IMR-90 (cell line): ENCODE measurements at regions not wholly inside any gene's neighbourhood (a gene's known extent, or its start where the extent isn't known, plus 50 kb on each side); places are given as distances from the start of the nearest gene placed in this dataset.

Experiments used
- ATAC-seq: fragments of 200-7000 bp; cut with Tn5 transposase; 2 replicates; pipeline ENCODE4 v1.9.1; 2020; ENCODE audit warnings: low read depth, mild to moderate bottlenecking, moderate library complexity
- BruUV-seq: library from RNA; stranded (reverse); fragments of 400-500 nt; replicated peaks from 2 replicates; lab custom pipeline; 2021; lab: Mats Ljungman, UMichigan
- CTCF ChIA-PET: fragments of 300-600 bp; formaldehyde crosslinking; extraction: SDS; loops from one replicate; lab custom pipeline; 2021; ENCODE audit warnings: antibody characterized with exemption; lab: Yijun Ruan, JAX
- POLR2A ChIA-PET: fragments of 300-600 bp; sonication (Branson Sonifier 250); formaldehyde crosslinking; loops from one replicate; lab custom pipeline; 2022; ENCODE audit warnings: antibody characterized with exemption; ENCODE audit not compliant: unreplicated experiment; lab: Charles Lee
- DNase-seq: peaks from one replicate; pipeline ENCODE4 v3.0.0; 2013
- H2AFZ ChIP-seq: replicated peaks from 2 replicates; pipeline ENCODE3; 2013; ENCODE audit warnings: low read length, mild to moderate bottlenecking; ENCODE audit not compliant: poor library complexity
- H2AK5ac ChIP-seq: 2 replicates; pipeline ENCODE4 v1.6.1; 2013; ENCODE audit warnings: low read depth, low read length, inconsistent platforms
- H2AK9ac ChIP-seq: replicated peaks from 2 replicates; pipeline ENCODE3; 2013; ENCODE audit warnings: mild to moderate bottlenecking, low read depth, low read length, moderate library complexity; ENCODE audit not compliant: poor library complexity
- H2BK120ac ChIP-seq: 2 replicates; pipeline ENCODE4 v1.6.1; 2013; ENCODE audit warnings: low read depth, low read length, inconsistent platforms
- H2BK15ac ChIP-seq: 3 replicates; pipeline ENCODE4 v1.6.1; 2013; ENCODE audit warnings: low read depth, low read length, inconsistent platforms
- H2BK20ac ChIP-seq: 2 replicates; pipeline ENCODE4 v1.6.1; 2013; ENCODE audit warnings: low read depth, mild to moderate bottlenecking, inconsistent platforms, low read length, moderate library complexity
- H2BK5ac ChIP-seq: 2 replicates; pipeline ENCODE4 v1.6.1; 2013; ENCODE audit warnings: mild to moderate bottlenecking, low read depth, low read length, inconsistent platforms; ENCODE audit not compliant: poor library complexity, severe bottlenecking
- H3K14ac ChIP-seq: replicated peaks from 2 replicates; pipeline ENCODE4 v1.6.1; 2013; ENCODE audit warnings: low read depth, low read length, inconsistent platforms
- H3K18ac ChIP-seq: 2 replicates; pipeline ENCODE4 v1.6.1; 2013; ENCODE audit warnings: low read depth, low read length, control low read depth
- H3K23ac ChIP-seq: 2 replicates; pipeline ENCODE4 v1.6.1; 2013; ENCODE audit warnings: low read depth, low read length, inconsistent platforms
- H3K27ac ChIP-seq: 2 replicates; pipeline ENCODE4 v1.5.1; 2013; ENCODE audit warnings: mild to moderate bottlenecking, control low read depth, low read length; ENCODE audit not compliant: insufficient read depth
- H3K27me3 ChIP-seq: 2 replicates; pipeline ENCODE4 v1.6.1; 2013; ENCODE audit warnings: low read length; ENCODE audit not compliant: control insufficient read depth, insufficient read depth
- H3K36me3 ChIP-seq: 2 replicates; pipeline ENCODE4 v1.6.1; 2013; ENCODE audit warnings: low read length, mixed read lengths; ENCODE audit not compliant: control insufficient read depth, insufficient read depth
- H3K4ac ChIP-seq: 2 replicates; pipeline ENCODE4 v1.6.1; 2013; ENCODE audit warnings: low read depth, low read length, inconsistent platforms
- H3K4me1 ChIP-seq: 2 replicates; pipeline ENCODE4 v1.6.1; 2013; ENCODE audit warnings: low read length, mixed read lengths; ENCODE audit not compliant: control insufficient read depth, insufficient read depth
- H3K4me2 ChIP-seq: 2 replicates; pipeline ENCODE4 v1.6.1; 2013; ENCODE audit warnings: low read depth, mild to moderate bottlenecking, control low read depth, low read length, moderate library complexity
- H3K4me3 ChIP-seq: 2 replicates; pipeline ENCODE4 v1.5.1; 2013; ENCODE audit warnings: low read depth, mild to moderate bottlenecking, control low read depth, low read length, moderate library complexity; ENCODE audit not compliant: insufficient read depth
- H3K56ac ChIP-seq: 2 replicates; pipeline ENCODE4 v1.6.1; 2013; ENCODE audit warnings: low read length, inconsistent platforms; ENCODE audit not compliant: insufficient read depth; ENCODE audit errors: extremely low read depth
- H3K79me1 ChIP-seq, 2 experiments: 2 replicates each; pipeline ENCODE4 v1.6.1; 2013; ENCODE audit warnings: low read length in 2 of 2, inconsistent platforms in 1 of 2, low read depth in 1 of 2
- H3K9ac ChIP-seq: 2 replicates; pipeline ENCODE4 v1.6.1; 2013; ENCODE audit warnings: low read depth, low read length, control low read depth
- H3K9me1 ChIP-seq: 2 replicates; pipeline ENCODE4 v1.6.1; 2013; ENCODE audit warnings: low read length, inconsistent platforms; ENCODE audit not compliant: insufficient read depth
- H3K9me3 ChIP-seq: 2 replicates; pipeline ENCODE4 v1.6.1; 2013; ENCODE audit warnings: low read length; ENCODE audit not compliant: control insufficient read depth, insufficient read depth
- H4K20me1 ChIP-seq: 2 replicates; pipeline ENCODE4 v1.6.1; 2013; ENCODE audit warnings: low read length, inconsistent platforms; ENCODE audit not compliant: insufficient read depth
- H4K5ac ChIP-seq: 2 replicates; pipeline ENCODE4 v1.6.1; 2013; ENCODE audit warnings: mild to moderate bottlenecking, low read depth, low read length, control low read depth
- H4K8ac ChIP-seq, 2 experiments: 2 replicates each; pipeline ENCODE4 v1.6.1; 2013; ENCODE audit warnings: low read depth in 2 of 2, low read length in 2 of 2, control low read depth in 1 of 2, inconsistent platforms in 1 of 2
- H4K91ac ChIP-seq: 2 replicates; pipeline ENCODE4 v1.6.1; 2013; ENCODE audit warnings: low read depth, low read length, inconsistent platforms; ENCODE audit not compliant: insufficient read depth
- BHLHE40 ChIP-seq: fragments of 150-350 bp; IDR thresholded peaks from 2 replicates; pipeline ENCODE4 v1.6.1; 2016; ENCODE audit warnings: mild to moderate bottlenecking, low read depth, low read length
- CEBPB ChIP-seq: IDR thresholded peaks from 2 replicates; pipeline ENCODE4 v1.6.1; 2012; ENCODE audit warnings: low read depth, low read length, improper control_type of control experiment
- CHD1 ChIP-seq: IDR thresholded peaks from 2 replicates; pipeline ENCODE4 v1.6.1; 2012; ENCODE audit warnings: low read depth, low read length, improper control_type of control experiment
- CTCF ChIP-seq: conservative IDR thresholded peaks from 2 replicates; pipeline ENCODE4 v1.5.1; 2012; ENCODE audit warnings: mild to moderate bottlenecking, low read depth, low read length, improper control_type of control experiment
- ELK1 ChIP-seq: fragments of 150-350 bp; IDR thresholded peaks from 2 replicates; pipeline ENCODE4 v1.6.1; 2016; ENCODE audit warnings: low read depth, mild to moderate bottlenecking, low read length, moderate library complexity, borderline replicate concordance
- MAFK ChIP-seq: IDR thresholded peaks from 2 replicates; pipeline ENCODE4 v1.6.1; 2012; ENCODE audit warnings: low read depth, low read length, improper control_type of control experiment
- MAZ ChIP-seq: IDR thresholded peaks from 2 replicates; pipeline ENCODE4 v1.6.1; 2012; ENCODE audit warnings: low read depth, mild to moderate bottlenecking, low read length, improper control_type of control experiment, moderate library complexity, borderline replicate concordance
- MXI1 ChIP-seq: IDR thresholded peaks from 2 replicates; pipeline ENCODE4 v1.6.1; 2012; ENCODE audit warnings: low read depth, mild to moderate bottlenecking, low read length, moderate library complexity, borderline replicate concordance
- NFE2L2 ChIP-seq: fragments of 150-350 bp; IDR thresholded peaks from 2 replicates; pipeline ENCODE4 v1.6.1; 2016; ENCODE audit warnings: low read depth, mild to moderate bottlenecking, low read length
- POLR2A ChIP-seq: IDR thresholded peaks from 2 replicates; pipeline ENCODE4 v1.6.1; 2012; ENCODE audit warnings: mild to moderate bottlenecking, low read depth, low read length
- RCOR1 ChIP-seq: IDR thresholded peaks from 2 replicates; pipeline ENCODE4 v1.6.1; 2012; ENCODE audit warnings: mild to moderate bottlenecking, low read length, improper control_type of control experiment; ENCODE audit not compliant: insufficient replicate concordance
- RFX5 ChIP-seq: IDR thresholded peaks from 2 replicates; pipeline ENCODE4 v1.8.0; 2012; ENCODE audit warnings: low read depth, mild to moderate bottlenecking, low read length, moderate library complexity
- SMC3 ChIP-seq: fragments of 150-350 bp; IDR thresholded peaks from 2 replicates; pipeline ENCODE4 v1.6.1; 2016; ENCODE audit warnings: low read depth, mild to moderate bottlenecking, antibody characterized with exemption, low read length, moderate library complexity
- USF2 ChIP-seq: fragments of 150-350 bp; IDR thresholded peaks from 2 replicates; pipeline ENCODE4 v1.6.1; 2017; ENCODE audit warnings: mild to moderate bottlenecking, antibody characterized with exemption, low read length, low read depth
- WGBS, 2 experiments: methylation state at CpG; one replicate each; pipeline versions ENCODE4 v1.1.5 to v1.1.7; 2013; ENCODE audit warnings: missing lambda C conversion rate in 2 of 2; ENCODE audit not compliant: insufficient read length in 1 of 2; ENCODE audit errors: extremely low coverage in 2 of 2; 5-methylcytosine and 5-hydroxymethylcytosine counted together
- dilution Hi-C: fragments of 300-500 bp; cut with HindIII; formaldehyde crosslinking; loops from one replicate; pipeline ENCODE4 v1.14.3; 2018; ENCODE audit warnings: low sequenced_read_pairs; ENCODE audit not compliant: unreplicated experiment
- in situ Hi-C: fragments of 300-500 bp; cut with MboI; formaldehyde crosslinking; loops from 3 replicates; pipeline ENCODE4 v1.14.3; 2019; ENCODE audit warnings: low sequenced_read_pairs, inconsistent platforms, mixed read lengths
- intact Hi-C: fragments of 100-400 bp; cut with micrococcal nuclease; formaldehyde crosslinking; loops from 2 replicates; pipeline ENCODE4 v1.10.0; 2022

GRCh38 chr4:31375936-31376335 lies 655.8 kb downstream of the PCDH7 start:
- dilution Hi-C loops: no loop called here

More at GRCh38 chr4:31375936-31376335, 655.8 kb downstream of the PCDH7 start:
- H2BK120ac ChIP-seq: no peak overlapping the region
- no peak for TF ChIP-seq MAZ
- no peak for TF ChIP-seq CEBPB
- TF ChIP-seq NFE2L2: no peak
- TF ChIP-seq RFX5: no peak
- no peak for TF ChIP-seq CTCF
- no peak for TF ChIP-seq MAFK
- TF ChIP-seq RCOR1: no peak
- TF ChIP-seq CHD1: no peak
- TF ChIP-seq ELK1: no peak
- TF ChIP-seq BHLHE40: no peak
- no peak for TF ChIP-seq POLR2A
- no peak for TF ChIP-seq SMC3
- TF ChIP-seq USF2: no peak
- TF ChIP-seq MXI1: no peak
- no peaks in the 10 kb centered on the region for H3K27me3 ChIP-seq
- no peak overlapping the region for H2BK20ac ChIP-seq
- no peak overlapping the region for H3K18ac ChIP-seq
- H3K4ac ChIP-seq: no peak overlapping the region
- H4K5ac ChIP-seq: no peak overlapping the region
- H4K20me1 ChIP-seq: no peaks in the 10 kb centered on the region
- DNase-seq: no peak
- no peak overlapping the region for H2AFZ ChIP-seq
- no peak overlapping the region for H2BK5ac ChIP-seq
- no peak overlapping the region for H3K9ac ChIP-seq
- H3K14ac ChIP-seq: no peak overlapping the region
- H3K9me1 ChIP-seq: no peaks in the 10 kb centered on the region
- H3K4me1 ChIP-seq: no peaks in the 10 kb centered on the region
- no peak overlapping the region for H3K56ac ChIP-seq
- H3K36me3 ChIP-seq: no peaks in the 10 kb centered on the region
- in situ Hi-C loops: no loop called here
- ChIA-PET POLR2A (no interaction called here), CTCF (interaction anchor here (0.7 kb wide), 1 partner anchor 660 kb away, joined by 4 read pairs; no protein-coding TSS in a partner anchor)
- H4K91ac ChIP-seq: no peak overlapping the region
- H2BK15ac ChIP-seq: no peak overlapping the region
- H3K4me2 ChIP-seq: no peak overlapping the region
- H3K4me3 ChIP-seq: no peak overlapping the region
- ATAC-seq: no peak
- no peak overlapping the region for H2AK9ac ChIP-seq
- no peak overlapping the region for H2AK5ac ChIP-seq
- H3K9me3 ChIP-seq: no peaks in the 10 kb centered on the region
- no peaks in the 10 kb centered on the region for H3K79me1 ChIP-seq
- H3K27ac ChIP-seq: no peak overlapping the region
- no peak overlapping the region for H3K23ac ChIP-seq
- no peak overlapping the region for H4K8ac ChIP-seq
- WGBS, 2 experiments: 20% methylated on average over 4 of the region's 5 CpGs; no CpG with 5 or more reads in 1 of the 2 experiments
- intact Hi-C loops: no loop called here
- BruUV-seq: no TSS peak
